Choroid plexus epithelial cell (primary cell): ENCODE measurements at regions not wholly inside any gene's neighbourhood (a gene's known extent, or its start where the extent isn't known, plus 50 kb on each side); places are given as distances from the start of the nearest gene placed in this dataset.

ENCODE experiments used
- DNase-seq: peaks from one replicate; pipeline ENCODE4 v3.0.0-alpha.2; 2010; ENCODE audit warnings: low read depth
- H3K4me3 ChIP-seq: 2 replicates; pipeline ENCODE4 v1.5.1; 2011; ENCODE audit warnings: low read depth, mild to moderate bottlenecking, control low read depth, low read length, moderate library complexity
- CTCF ChIP-seq: conservative IDR thresholded peaks from 2 replicates; pipeline ENCODE4 v1.5.1; 2011; ENCODE audit warnings: low read depth, mild to moderate bottlenecking, control low read depth, inconsistent platforms, low read length, moderate library complexity

- H3K4me3 ChIP-seq, result no peak overlapping the region
These were observed 228.9 kb upstream of the ARHGAP24 start for GRCh38 chr4:85246055-85246454.

GRCh38 chr4:85250852-85251251 lies 224.1 kb upstream of the ARHGAP24 start:
- H3K4me3 ChIP-seq, result no peak overlapping the region
- TF ChIP-seq CTCF, result no peak
- DNase-seq, result no peak

More at GRCh38 chr4:85246055-85246454, 228.9 kb upstream of the ARHGAP24 start:
- no peak for DNase-seq
- no peak for TF ChIP-seq CTCF

- H3K4me3 ChIP-seq, result no peak overlapping the region
- TF ChIP-seq CTCF, result no peak
- DNase-seq, result no peak
These were observed 217.1 kb upstream of the ARHGAP24 start for GRCh38 chr4:85257817-85258370.

GRCh38 chr4:85260064-85260463 lies 214.9 kb upstream of the ARHGAP24 start:
- H3K4me3 ChIP-seq, result no peak overlapping the region
- no peak for DNase-seq
- no peak for TF ChIP-seq CTCF

GRCh38 chr4:85265234-85265633 lies 209.7 kb upstream of the ARHGAP24 start:
- no peak for TF ChIP-seq CTCF
- no peak for DNase-seq
- H3K4me3 ChIP-seq, result no peak overlapping the region

- no peak for TF ChIP-seq CTCF
- H3K4me3 ChIP-seq, result no peak overlapping the region
- DNase-seq, result no peak
These were observed 206.8 kb upstream of the ARHGAP24 start for GRCh38 chr4:85268188-85268587.

- no peak overlapping the region for H3K4me3 ChIP-seq
- no peak for TF ChIP-seq CTCF
- DNase-seq, result no peak
These were observed 206.0 kb upstream of the ARHGAP24 start for GRCh38 chr4:85268961-85269360.
